BE2C (cell line): ENCODE measurements at regions not wholly inside any gene's neighbourhood (a gene's known extent, or its start where the extent isn't known, plus 50 kb on each side); places are given as distances from the start of the nearest gene placed in this dataset.
"Not testable (repeated sequence)": the region's sequence is repeated elsewhere in the genome, so short reads cannot be mapped to it uniquely, and the experiment has no call there.

Experiments
- DNase-seq: peaks from one replicate; pipeline ENCODE4 v3.0.0-alpha.2; 2020
- H3K27me3 ChIP-seq: fragments of 250-450 bp; sonication (Bioruptor Pico); 2 replicates; pipeline ENCODE4 v1.5.1; 2020; ENCODE audit warnings: mild to moderate bottlenecking
- H3K36me3 ChIP-seq: fragments of 250-450 bp; sonication (Bioruptor Pico); 2 replicates; pipeline ENCODE4 v1.5.1; 2020; ENCODE audit warnings: mild to moderate bottlenecking
- H3K4me1 ChIP-seq: fragments of 250-450 bp; sonication (Bioruptor Pico); 2 replicates; pipeline ENCODE4 v1.5.1; 2020
- H3K4me3 ChIP-seq: 2 replicates; pipeline ENCODE4 v1.5.1; 2011; ENCODE audit warnings: low read depth, low read length
- H3K9me3 ChIP-seq: fragments of 250-450 bp; sonication (Bioruptor Pico); 2 replicates; pipeline ENCODE4 v1.5.1; 2020
- TF ChIP-seq, protein P1 (sequence below): IDR thresholded peaks from 2 replicates; pipeline ENCODE4 v1.5.1; 2012; ENCODE audit warnings: mild to moderate bottlenecking, low read depth, low read length

GRCh38 chr16:75806487-75806886, 80.2 kb upstream of the CPHXL start:
- H3K4me3 ChIP-seq, result no peak overlapping the region
- H3K4me1 ChIP-seq, result no peaks in the 10 kb centered on the region; the same call in 1 of the 2 replicates
- no peaks in the 10 kb centered on the region for H3K36me3 ChIP-seq
- TF ChIP-seq, protein P1, sequence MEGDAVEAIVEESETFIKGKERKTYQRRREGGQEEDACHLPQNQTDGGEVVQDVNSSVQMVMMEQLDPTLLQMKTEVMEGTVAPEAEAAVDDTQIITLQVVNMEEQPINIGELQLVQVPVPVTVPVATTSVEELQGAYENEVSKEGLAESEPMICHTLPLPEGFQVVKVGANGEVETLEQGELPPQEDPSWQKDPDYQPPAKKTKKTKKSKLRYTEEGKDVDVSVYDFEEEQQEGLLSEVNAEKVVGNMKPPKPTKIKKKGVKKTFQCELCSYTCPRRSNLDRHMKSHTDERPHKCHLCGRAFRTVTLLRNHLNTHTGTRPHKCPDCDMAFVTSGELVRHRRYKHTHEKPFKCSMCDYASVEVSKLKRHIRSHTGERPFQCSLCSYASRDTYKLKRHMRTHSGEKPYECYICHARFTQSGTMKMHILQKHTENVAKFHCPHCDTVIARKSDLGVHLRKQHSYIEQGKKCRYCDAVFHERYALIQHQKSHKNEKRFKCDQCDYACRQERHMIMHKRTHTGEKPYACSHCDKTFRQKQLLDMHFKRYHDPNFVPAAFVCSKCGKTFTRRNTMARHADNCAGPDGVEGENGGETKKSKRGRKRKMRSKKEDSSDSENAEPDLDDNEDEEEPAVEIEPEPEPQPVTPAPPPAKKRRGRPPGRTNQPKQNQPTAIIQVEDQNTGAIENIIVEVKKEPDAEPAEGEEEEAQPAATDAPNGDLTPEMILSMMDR, result no peak
- no peaks in the 10 kb centered on the region for H3K9me3 ChIP-seq
- DNase-seq, result no peak
- no peaks in the 10 kb centered on the region for H3K27me3 ChIP-seq

DNA sequence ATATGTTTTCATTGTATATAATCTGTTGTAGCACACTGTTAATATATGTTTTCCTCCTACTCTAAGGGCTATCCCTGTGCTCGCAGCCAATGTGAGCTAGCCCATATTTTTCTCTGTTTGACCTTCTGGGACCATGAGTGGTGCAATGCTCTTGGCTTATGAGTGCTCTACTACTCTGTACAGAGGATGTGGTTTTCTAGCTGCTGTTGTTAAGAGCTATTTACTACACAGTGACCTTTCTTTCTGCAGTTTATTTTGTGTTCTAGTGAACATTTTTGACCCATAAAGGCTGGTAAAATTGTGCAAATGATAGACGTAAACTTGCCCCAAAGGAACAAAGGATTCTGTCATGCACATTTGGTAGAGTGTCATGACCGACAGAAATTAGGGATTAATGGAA, 84.1 kb upstream of the CPHXL start:
- no peaks in the 10 kb centered on the region for H3K9me3 ChIP-seq
- DNase-seq, result no peak
- H3K4me3 ChIP-seq, result no peak overlapping the region
- no peaks in the 10 kb centered on the region for H3K27me3 ChIP-seq
- H3K4me1 ChIP-seq, result no peaks in the 10 kb centered on the region; the same call in 1 of the 2 replicates
- TF ChIP-seq, protein P1, result no peak
- no peaks in the 10 kb centered on the region for H3K36me3 ChIP-seq

DNA sequence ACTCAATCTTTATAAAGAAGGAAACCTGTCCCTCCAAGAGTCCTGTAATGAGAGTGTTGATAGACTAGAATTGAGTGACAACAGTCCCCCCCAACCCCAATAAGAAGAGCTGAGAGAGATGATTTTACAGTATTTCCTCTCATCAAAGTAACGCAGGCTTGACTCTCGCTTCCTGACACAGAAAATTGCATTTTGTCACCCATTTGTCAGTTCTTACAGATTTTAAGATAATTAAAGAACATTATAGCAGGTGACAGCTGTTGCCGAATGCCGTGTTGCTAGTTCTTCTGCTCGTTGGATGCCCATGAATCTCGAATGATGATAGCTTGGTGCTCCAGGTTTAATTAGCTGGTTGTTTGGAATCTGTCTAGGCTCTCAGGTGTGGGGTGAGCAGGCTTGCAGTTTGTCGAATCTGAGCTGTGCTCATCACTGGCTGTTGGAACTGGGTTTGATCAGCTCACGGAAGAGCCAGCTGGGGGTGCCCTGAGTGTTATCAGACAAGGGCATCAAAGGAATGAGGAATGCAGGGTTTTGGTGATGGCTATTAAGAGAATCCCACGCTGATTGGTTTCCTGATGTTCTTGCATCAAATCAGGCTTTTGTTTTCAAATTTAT, 84.8 kb upstream of the CPHXL start:
- TF ChIP-seq, protein P1, result no peak
- H3K36me3 ChIP-seq, result no peaks in the 10 kb centered on the region
- H3K4me3 ChIP-seq, result no peak overlapping the region
- H3K27me3 ChIP-seq, result no peaks in the 10 kb centered on the region
- DNase-seq, result no peak
- no peaks in the 10 kb centered on the region for H3K9me3 ChIP-seq
- H3K4me1 ChIP-seq, result no peaks in the 10 kb centered on the region; the same call in 1 of the 2 replicates

DNA sequence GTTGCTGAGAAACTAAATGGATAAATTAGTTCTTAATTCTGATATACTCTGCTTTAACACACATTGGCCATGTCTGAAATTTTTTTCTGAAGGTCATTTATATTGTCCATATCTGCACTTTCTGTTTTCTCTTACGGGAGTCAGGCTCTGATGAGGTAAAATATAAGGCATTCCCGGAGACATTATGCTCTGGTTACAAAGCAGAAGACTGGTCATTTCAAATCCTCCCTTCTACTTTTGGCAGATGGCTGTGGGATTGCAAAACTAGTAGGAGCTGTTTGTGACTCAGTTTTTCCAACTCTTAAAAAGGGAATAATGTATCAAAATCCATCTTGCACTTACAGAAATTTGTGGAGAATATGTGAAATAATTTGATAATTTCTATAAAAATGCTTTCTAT, 92.2 kb upstream of the CPHXL start:
- Histone ChIP-seq H3K27me3 (peaks cover 3% of the 10 kb centered on the region; the same call in 1 of the 2 replicates), H3K9me3 (no peaks in the 10 kb centered on the region), H3K36me3 (no peaks in the 10 kb centered on the region), H3K4me3 (no peak overlapping the region), H3K4me1 (no peaks in the 10 kb centered on the region)
- TF ChIP-seq, protein P1, result no peak
- DNase-seq, result no peak

DNA sequence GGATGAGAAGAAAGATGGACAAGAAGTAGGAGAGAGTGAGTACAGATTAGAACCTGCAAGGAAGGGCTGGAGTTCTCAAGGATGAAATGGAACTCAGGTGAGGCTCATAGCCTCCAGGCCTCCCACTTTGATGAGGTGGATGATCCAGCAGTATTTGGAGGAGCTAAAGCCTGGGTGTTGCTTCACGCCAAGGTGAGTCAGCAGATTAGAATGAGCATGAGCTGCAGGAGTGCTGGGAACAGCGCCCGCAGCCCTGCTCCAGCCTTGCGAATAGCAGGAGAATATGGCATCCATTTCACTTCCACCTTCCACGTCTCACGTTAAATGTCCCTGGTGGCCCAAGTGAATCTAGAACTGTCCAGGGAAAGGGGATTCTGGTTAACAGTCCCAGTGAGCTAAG, 94.4 kb upstream of the CPHXL start:
- no peaks in the 10 kb centered on the region for H3K4me1 ChIP-seq
- H3K36me3 ChIP-seq, result no peaks in the 10 kb centered on the region
- TF ChIP-seq, protein P1, result no peak
- H3K4me3 ChIP-seq, result no peak overlapping the region
- no peak for DNase-seq
- H3K27me3 ChIP-seq, result peaks cover 3% of the 10 kb centered on the region; the same call in 1 of the 2 replicates
- no peaks in the 10 kb centered on the region for H3K9me3 ChIP-seq

GRCh38 chr16:75821117-75821516, 94.8 kb upstream of the CPHXL start:
- H3K9me3 ChIP-seq, result no peaks in the 10 kb centered on the region
- no peaks in the 10 kb centered on the region for H3K36me3 ChIP-seq
- no peaks in the 10 kb centered on the region for H3K4me1 ChIP-seq
- TF ChIP-seq, protein P1, result 0 out of 2 replicates have a peak, but pooled peaks have one; percentile 4
- peaks cover 3% of the 10 kb centered on the region; the same call in 1 of the 2 replicates for H3K27me3 ChIP-seq
- H3K4me3 ChIP-seq, result no peak overlapping the region
- no peak for DNase-seq

- not testable (repeated sequence) for H3K4me1 ChIP-seq, DNase-seq, H3K27me3 ChIP-seq, H3K36me3 ChIP-seq, H3K4me3 ChIP-seq, H3K9me3 ChIP-seq
These were observed 99.5 kb upstream of the CPHXL start for GRCh38 chr16:75825750-75826149.

- not testable (repeated sequence) for H3K4me1 ChIP-seq, H3K4me3 ChIP-seq, H3K9me3 ChIP-seq, H3K27me3 ChIP-seq, H3K36me3 ChIP-seq, DNase-seq
These were observed 101.2 kb upstream of the CPHXL start for GRCh38 chr16:75827372-75828038.

- not testable (repeated sequence) for H3K27me3 ChIP-seq, H3K9me3 ChIP-seq, H3K36me3 ChIP-seq, DNase-seq, H3K4me1 ChIP-seq, H3K4me3 ChIP-seq
These were observed 107.1 kb upstream of the CPHXL start for GRCh38 chr16:75833385-75833784.
